ENCODE measurements at regions not wholly inside any gene's neighbourhood (a gene's known extent, or its start where the extent isn't known, plus 50 kb on each side); places are given as distances from the start of the nearest gene placed in this dataset.
A peak's percentile ranks its signal among the peaks of the same experiment; 100 is the strongest.

DNA sequence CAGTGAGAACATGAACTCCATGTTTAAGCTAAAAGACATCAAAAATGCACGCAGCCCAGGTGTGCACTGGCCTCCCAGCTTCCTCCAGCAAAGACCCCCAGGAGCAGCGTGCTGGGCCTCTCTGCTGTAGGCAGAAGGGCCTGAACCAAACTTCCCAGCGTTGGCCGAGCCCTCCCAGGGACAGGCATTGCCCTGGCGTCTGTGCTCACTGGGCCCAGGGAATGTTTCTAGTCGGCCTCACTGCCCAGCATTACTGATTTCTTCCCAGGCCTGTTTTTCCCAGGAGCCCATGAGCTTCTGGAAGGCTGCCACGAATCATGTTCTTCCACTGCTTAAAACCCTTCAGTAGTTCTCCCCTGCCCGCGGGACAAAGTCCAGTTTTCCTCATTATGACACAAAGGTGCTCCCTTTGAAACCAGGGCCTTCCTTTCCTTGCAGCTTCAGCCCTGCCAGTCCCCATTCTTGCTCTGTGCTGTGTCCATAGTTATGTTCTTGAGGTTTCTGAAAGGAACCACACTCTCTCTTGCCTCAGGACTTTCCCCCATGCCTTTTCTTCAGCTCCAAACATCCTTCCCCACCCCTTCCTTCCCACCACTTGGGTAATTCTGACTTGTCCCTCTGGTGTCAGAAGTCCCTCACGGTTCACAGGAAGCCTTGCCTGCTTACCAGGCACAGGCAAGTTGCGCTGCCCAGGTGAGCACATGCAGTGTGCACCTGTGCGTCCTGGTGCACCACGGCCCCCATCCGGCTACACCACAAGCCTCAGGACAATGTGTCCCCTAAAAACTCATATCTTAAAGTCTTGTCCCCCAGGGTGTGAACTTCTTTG is 93.4 kb upstream of the ENPP6 start:
- intact Hi-C loops (cut with DNase I), result no loop called here
- DNase-seq (ENCODE audit: low spot score), result no peak

DNA sequence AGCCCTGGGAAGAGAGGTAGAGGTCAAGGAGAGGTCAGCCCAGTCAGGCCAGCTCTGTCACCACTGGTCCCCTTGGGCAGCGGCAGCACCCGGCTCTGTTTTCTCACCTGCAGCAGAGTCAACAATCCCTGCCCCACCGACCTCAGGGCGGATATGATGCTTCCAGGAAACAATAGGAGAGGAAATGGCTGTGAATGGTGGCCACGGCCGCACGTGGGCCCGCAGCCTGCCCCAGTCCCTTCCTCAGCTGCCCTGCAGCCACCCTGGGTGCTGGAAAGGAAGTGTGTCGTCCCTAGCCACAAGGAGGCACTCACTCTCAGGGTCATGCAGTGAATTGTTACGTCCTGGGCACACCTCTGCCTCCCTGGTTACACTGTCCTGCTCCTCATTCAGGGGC is 92.5 kb upstream of the ENPP6 start:
- DNase-seq (ENCODE audit: low spot score), result peak; percentile 82
- intact Hi-C loops (cut with DNase I), result no loop called here

DNA sequence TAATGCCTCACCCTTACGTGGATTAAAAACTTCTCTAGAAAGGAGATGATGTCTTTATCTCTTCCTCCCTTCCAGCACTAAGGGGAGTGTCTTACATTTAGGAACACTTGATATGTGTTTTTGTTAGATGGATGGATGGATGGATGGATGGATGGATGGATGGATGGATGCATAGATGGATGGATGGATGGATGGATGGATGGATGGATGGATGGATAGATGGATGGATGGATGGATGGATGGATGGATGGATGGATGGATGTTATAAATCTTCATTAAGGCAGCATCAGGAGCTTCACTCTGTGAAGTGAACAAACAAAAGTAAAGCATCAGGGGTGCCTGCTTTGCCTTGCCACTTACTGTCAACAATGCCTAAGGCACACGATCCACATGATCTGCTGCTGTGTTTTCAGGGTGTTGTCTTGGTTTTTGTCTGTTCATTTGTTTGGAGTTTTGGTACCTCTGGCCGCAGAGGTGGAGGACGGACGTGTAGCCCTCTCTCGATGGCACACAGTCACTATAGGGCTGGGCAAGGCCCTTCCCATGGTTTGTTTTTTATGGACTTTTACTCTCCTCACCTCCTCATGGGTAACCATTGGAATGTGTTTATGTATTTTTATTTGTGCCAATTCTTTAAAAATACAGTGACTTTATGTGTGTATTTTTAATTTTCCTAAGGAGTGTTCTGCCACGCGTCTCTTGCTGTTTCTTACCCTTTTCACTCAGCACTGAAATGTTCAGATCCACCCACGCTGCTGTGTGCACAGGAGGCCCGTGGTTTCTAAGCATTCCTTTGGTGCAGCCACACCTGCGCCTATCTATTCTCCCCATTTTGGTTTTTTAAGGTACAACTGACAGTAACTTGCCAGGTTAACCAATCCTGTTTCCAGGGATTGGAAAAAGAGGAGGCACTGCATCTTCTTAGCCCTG is 91.8 kb upstream of the ENPP6 start:
- no peak for DNase-seq (ENCODE audit: low spot score)
- intact Hi-C loops (cut with DNase I), result no loop called here

DNA sequence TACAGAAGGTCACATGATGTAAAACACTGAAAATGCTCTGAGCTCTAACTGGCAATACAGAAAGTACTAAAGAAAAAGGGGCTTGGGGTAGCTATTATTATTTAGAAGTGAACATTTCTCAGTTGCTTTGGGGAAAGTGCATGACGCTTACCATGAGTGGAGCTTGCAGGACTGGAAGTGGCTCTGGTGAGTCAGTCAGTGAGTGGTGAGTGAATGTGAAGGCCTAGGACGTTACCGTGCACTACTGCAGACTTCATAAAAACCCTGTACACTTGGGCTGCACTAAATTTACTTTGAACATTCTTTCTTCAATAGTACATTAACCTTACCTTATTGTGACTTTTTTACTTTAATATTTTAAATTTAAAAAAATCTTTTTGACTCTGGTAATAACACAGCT is 89.3 kb upstream of the ENPP6 start:
- no peak for DNase-seq (ENCODE audit: low spot score)
- intact Hi-C loops (cut with DNase I), result no loop called here

DNA sequence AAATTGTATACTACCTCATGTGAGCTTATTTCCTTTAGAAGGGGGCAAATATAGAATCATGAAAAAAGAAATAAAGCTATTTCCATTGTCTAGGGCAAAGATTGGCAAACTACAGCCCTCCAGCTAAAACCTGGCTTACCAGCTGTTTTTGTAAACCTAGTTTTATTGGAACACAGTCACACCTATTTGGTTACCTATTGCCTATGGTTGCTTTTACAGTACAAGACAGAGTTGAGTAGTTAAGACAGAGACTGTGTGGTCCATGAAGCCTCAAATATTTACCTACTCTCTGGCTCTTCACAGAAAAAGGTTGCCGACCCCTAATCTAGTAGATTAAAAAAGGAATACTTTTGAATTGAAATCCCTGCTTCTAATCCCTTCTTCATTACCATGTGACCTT is 88.8 kb upstream of the ENPP6 start:
- intact Hi-C loops (cut with DNase I), result no loop called here
- DNase-seq (ENCODE audit: low spot score), result no peak

DNA sequence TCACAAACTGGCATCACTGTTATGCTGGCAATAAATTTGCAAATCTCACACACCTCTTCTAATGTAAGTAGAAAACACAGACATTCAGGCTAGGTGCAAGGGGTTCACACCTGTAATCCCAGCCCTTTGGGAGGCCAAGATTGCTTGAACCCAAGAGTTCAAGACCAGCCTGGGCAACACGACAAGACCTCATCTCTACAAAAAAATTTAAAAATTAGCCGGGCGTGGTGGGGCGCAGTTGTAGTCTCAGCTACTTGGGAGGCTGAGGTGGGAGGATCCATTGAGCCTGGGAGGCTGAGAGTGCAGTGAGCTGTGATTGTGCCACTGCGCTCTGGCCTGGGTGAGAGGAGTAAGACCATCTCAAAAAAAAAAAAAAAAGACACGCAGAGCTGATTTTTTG is 83.1 kb upstream of the ENPP6 start:
- intact Hi-C loops (cut with DNase I), result no loop called here
- DNase-seq (ENCODE audit: low spot score), result no peak

DNA sequence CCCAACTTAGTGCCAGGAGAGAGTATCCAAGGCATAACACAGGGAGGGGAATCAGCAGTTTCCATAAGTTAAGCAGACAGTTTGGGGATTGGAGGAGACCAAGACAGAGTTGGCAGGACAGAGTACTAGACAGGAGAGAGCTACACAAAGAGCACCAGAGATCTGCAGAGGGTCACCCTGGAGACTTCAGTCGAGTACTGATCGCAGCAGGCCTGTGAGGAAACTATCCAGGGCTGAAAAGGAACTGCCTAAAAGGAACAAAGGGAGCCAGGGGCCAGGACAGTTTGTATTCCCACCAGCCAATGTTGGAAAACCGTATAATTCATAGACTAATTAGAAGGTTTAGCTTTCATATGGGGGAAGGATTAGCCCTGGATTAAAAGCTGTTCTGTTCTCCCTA is 80.6 kb upstream of the ENPP6 start:
- intact Hi-C loops (cut with DNase I), result no loop called here
- no peak for DNase-seq (ENCODE audit: low spot score)

DNA sequence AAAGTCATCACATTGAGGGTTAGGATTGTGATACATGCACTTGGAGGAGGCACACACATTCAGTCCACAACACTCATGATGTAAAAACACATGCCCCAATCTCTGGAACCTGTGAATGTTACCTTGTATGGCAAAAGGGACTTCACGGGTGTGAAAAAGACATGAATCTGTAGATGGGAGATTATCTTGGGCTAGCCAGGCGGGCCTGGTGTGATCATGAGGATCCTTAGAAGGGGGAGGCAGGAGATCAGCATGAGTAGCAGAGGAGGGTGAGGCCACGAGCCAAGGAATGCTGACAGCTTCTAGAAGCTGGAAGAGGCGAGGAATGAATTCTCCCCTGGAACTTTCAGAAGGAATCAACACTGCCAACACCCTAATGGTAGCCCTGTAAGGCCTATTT is 77.5 kb upstream of the ENPP6 start:
- intact Hi-C loops (cut with DNase I), result no loop called here
- no peak for DNase-seq (ENCODE audit: low spot score)

DNA sequence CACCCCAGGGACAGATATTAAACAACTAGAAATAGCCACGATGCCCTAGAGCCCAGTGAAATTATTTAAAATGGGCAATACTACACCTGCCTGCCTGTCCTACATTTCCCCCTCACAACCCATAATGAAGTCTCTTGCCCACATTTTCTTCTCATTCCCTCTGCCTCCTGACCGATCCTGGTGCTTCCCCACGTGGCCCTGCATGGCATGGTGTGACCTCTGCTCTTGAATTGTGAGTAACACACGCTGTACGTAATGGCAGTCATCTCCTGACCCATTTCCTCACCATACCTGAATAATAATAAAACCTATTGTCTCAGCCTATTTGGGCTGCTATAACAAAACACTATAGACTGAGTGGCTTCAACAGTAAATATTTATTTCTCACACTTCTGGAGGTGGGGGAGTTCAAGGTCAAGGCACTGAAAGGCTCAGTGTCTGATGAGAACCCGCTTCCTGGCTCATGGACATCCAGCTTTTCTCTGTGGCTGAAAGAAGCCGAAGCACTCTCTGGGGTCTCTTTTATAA is 77.0 kb upstream of the ENPP6 start:
- no peak for DNase-seq (ENCODE audit: low spot score)
- intact Hi-C loops (cut with DNase I), result no loop called here

DNA sequence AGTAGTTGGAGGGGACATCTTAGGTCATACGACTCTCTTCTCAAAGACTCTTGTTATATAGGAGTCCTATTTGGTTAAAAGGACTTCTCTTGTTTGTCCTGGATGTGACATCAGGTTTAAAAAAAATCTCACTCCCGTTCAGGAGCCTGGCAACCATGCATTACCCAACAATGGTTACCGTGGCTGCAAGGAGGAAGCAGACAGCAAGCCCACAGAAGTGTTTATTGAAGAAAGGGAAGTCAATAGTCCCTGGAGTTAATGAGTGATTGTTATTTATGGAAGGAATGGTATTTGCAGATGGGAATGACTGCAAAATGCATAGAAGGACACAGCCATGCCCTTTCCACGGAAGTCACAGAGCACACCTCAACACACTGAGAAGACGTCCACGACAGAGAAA is 75.9 kb upstream of the ENPP6 start:
- intact Hi-C loops (cut with DNase I), result no loop called here
- DNase-seq (ENCODE audit: low spot score), result peak; percentile 83

DNA sequence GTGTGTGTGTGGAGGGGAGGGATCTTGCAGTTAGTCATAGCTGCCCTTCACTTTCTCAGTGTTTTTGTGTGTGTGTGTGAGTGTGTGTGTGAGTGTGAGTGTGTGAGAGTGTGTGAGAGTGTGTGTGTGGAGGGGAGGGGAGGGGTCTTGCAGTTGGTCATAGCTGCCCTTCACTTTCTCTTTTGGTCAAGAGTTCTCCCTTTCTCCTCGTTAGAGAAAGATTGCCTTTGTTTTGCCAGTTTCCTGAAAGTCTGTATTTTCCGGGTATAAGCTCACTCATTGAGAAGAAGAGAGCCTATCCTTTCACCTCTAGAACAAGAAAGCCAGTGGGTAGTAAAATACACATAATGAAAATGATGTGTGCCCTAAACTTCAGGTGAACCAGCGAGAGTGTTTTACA is 75.2 kb upstream of the ENPP6 start:
- intact Hi-C loops (cut with DNase I), result no loop called here
- no peak for DNase-seq (ENCODE audit: low spot score)

DNA sequence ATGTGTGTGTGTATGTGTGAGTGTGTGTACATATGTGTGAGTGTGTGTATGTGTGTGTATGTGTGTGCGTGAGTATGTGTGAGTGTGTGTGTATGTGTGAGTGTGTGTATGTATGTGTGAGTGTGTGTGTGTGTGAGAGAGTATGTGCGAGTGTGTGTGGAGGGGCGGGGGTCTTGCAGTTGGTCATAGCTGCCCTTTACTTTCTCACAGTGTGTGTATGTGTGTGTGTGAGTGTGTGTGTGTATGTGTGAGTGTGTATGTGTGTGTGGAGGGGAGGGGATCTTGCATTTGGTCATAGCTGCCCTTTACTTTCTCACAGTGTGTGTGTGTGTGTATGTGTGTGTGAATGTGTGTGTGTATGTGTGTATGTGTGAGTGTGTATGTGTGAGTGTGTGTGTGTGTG is 74.8 kb upstream of the ENPP6 start:
- intact Hi-C loops (cut with DNase I), result no loop called here
- DNase-seq (ENCODE audit: low spot score), result no peak

DNA sequence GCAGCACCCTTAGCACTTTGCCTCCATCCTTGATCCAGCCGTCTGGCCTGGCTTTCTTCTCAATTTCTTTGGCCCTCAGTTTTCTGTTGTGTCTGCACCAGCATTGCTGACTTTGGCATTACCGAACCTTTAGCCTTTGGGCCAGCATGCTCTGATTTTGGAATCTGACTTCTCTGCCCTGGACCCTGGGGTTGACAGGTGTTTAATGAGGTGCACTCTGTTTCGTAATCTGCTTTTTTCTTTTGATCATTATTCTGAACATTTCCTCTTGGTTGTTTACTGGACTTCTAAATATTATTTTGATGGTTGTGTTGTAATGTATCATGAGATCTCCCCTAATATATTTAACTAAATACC is 71.5 kb upstream of the ENPP6 start:
- no peak for DNase-seq (ENCODE audit: low spot score)
- intact Hi-C loops (cut with DNase I), result loop anchor here (2.0 to 10.0 kb wide), 5 partner anchors 96 to 356 kb away; partner anchors contain the start of genes CASP3, IRF2 and PRIMPOL

DNA sequence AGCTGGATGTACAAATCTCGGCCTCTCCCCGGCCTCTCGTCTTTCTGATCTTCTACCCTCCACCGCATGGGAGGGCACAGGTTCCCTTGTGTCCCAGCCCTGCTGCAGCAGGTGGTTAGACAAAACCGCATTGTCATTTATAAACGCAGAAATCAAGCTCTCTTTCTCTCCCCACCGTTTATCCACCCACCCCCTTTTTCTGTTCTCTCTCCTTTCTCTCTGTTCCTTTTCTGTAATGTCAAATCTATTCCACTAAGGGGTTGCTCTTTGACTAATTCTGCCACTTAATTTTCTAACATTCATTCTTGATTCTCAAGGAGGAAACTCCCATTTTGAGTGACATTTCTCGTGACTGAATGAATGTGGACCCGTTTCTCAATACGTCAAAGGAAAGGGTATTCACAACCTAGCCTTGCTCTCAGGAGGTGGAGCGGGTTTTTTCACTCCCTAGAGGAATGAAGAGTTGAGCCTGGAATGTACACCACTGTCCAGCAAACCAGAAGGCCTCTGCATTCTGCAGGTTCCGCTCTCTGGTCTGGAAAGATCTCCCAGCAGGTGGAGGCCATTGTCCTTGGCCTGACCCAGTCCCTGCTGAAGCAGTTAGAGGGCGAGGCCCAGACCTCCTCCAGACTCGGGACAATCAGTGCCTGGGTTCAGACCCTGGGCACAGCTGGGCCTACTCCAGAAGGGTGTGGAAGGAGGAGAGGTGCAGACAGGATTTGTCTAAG is 70.9 kb upstream of the ENPP6 start:
- intact Hi-C loops (cut with DNase I), result loop anchor here (2.0 to 10.0 kb wide), 5 partner anchors 96 to 356 kb away; partner anchors contain the start of genes CASP3, IRF2 and PRIMPOL
- no peak for DNase-seq (ENCODE audit: low spot score)

DNA sequence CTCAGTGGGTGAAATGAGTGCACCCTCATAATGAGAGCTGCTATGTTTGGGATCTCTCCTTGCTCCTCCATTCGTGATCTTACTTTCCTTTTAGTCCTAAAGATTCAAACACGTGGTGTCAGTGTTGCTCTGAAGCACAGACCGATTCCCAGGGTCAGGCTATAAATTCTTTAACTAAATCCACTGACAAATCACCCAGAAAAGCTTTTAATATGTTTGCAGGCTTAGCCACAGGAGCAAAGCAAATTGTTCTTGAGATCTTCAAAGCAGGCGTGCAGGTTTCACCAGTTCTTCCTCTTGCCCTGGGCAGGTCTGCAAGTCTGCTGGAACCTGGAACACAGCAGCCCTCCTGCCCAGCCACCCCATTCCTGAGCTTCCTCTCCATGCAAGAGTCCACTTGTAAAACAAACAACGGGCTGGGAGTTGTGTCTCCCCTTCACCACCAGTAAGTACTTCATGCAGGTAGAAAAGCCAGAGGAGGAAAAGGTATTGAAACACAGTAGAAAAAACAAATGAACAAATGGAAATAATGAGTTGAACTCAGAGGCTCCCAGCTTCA is 70.1 kb upstream of the ENPP6 start:
- no peak for DNase-seq (ENCODE audit: low spot score)
- intact Hi-C loops (cut with DNase I), result loop anchor here (2.0 to 10.0 kb wide), 5 partner anchors 97 to 357 kb away; partner anchors contain the start of genes CASP3, IRF2 and PRIMPOL

DNA sequence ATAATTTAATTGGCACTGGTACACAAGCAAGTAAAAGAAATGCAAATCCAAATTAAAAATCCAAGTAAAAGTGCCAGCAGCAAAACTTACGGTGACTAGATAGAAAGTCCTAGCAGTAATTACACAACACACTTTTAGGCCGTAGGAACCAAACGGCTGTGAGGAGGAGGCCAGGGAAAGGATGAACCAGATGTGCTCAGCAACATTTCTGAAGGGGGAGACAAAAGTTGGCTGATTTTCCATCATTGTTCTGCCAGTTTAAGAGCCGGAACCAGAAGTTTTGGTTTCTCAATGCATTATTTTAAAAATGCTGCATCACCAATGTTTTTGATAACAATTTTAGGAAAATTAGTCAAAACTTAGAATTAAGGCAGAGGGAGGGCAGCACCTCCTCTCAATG is 68.7 kb upstream of the ENPP6 start:
- no peak for DNase-seq (ENCODE audit: low spot score)
- intact Hi-C loops (cut with DNase I), result loop anchor here (5.0 to 10.0 kb wide), 4 partner anchors 98 to 358 kb away; partner anchors contain the start of genes CASP3, IRF2 and PRIMPOL

DNA sequence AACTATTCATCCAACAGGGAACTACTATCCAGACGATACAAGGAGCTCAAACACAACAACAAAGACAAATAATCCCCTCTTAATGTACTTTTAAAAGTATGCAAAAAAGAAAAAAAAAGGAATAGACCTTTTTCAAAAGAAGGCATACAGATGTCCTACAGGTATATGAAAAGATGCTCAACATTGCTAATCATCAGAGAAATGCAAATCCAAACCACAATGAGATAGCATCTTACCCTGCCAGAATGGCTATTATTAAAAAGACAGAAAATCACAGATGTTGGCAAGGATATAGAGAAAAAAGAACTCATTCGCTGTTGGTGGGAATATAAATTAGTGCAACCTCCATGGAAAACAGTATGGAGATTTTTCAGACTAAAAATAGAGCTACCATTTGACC is 67.1 kb upstream of the ENPP6 start:
- intact Hi-C loops (cut with DNase I), result loop anchor here (5.0 to 10.0 kb wide), 5 partner anchors 58 to 360 kb away; partner anchors contain the start of genes CASP3, IRF2 and PRIMPOL
- no peak for DNase-seq (ENCODE audit: low spot score)

DNA sequence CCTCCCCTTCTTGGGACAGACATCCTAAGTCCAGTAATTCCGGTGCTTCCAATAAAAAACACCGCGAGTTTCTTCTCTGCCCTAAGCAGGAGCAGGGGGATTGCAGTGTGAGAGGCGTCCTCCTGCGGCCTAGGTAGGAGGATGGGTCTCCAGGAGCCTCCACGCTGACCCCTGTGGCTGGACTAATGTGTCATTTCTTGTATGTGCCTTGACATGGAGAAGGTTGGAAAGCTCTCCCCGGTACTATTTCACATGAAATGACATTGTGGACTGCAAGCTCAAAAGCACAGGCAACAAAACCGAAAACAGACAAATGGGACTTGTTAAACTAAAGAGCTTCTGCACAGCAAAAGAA is 66.6 kb upstream of the ENPP6 start:
- DNase-seq (ENCODE audit: low spot score), result no peak
- intact Hi-C loops (cut with DNase I), result loop anchor here (5.0 to 10.0 kb wide), 3 partner anchors 58 to 360 kb away; partner anchors contain the start of genes CASP3 and PRIMPOL

DNA sequence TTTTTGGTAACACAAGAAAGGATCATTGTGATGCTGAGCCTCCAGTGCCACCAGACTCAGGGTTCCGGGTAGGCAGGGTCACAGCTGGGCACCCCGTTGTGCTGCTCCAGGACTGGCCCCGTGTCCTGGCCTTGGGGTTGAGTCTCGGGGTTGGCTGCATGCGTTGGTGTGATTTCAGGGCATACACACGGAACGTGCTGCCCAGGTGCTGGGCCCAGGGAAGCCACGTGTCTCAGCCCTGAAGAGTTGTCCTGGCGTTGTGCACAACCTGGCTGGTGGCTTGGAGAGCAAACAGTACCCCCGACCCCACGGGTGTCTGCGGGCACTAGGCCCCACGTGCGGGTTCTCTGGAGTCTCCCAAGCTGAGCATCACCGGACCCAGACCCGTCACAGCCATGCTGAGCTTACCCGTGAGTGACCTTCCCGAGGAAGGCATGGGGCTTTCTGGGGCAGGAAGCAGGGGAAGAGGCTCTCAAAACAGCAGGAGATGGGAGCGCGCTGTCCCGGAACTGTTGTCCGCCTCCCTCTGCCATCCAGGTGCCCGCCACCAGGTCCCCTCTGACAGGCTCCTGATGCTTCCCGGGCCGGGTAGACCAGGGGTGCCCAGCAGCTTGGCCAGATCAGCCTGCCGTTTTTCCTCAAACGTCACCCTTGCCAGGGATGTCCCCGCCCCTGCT is 66.1 kb upstream of the ENPP6 start:
- intact Hi-C loops (cut with DNase I), result loop anchor here (5.0 to 10.0 kb wide), 3 partner anchors 59 to 361 kb away; partner anchors contain the start of genes CASP3 and PRIMPOL
- no peak for DNase-seq (ENCODE audit: low spot score)
